ENCODE measurements at regions not wholly inside any gene's neighbourhood (a gene's known extent, or its start where the extent isn't known, plus 50 kb on each side); places are given as distances from the start of the nearest gene placed in this dataset.
A peak's percentile ranks its signal among the peaks of the same experiment; 100 is the strongest.
"Not testable (repeated sequence)": the region's sequence is repeated elsewhere in the genome, so short reads cannot be mapped to it uniquely, and the experiment has no call there.

DNA sequence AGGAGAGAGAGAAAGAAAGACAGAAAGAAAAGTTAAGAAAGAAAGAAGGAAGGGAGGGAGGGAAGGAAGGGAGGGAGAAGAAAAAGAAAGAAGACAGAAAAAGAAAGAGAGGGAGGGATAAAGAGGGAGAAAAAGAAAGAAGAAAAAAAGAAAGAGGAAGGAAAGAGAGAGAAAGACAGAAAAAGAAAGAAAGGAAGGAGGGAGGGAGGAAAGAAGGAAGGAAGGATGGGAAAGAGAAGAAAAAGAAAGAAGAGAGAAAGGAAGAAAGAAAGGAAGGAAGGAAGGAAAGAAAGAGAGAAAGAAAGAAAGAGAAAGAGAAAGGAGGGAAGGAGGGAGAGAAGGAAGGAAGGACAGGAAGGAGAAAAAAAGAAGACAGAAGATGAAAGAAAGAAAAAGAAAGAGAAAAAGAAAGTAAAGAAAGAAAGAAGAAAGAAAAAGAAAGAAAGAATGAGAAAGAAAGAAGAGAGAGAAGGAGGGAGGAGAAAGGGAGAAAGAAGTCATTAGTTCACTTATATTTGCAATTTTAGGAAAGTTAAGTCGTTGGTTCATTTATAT lies 567.2 kb upstream of the CBLB start:
- no peak for ATAC-seq
- intact Hi-C loops (cut with DNase I) = no loop called here
- DNase-seq = no peak

DNA sequence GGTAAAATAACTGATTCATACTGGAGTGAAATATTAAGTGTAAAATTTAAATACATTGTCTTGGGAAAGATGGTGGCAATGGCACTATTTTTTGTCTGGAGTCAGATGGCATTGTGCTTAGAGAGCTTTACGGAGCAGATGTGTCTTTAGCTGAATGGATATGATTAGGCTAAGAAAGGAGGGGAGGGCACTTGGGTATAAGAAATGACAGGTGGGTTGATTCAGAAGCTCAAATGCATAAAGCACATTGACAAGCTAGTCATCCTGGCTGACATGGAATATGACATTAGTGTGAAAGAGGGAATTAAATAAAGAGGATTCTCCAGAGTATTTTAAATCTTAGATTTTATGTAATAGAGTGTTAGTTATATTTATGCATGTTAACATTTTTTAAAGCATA lies 570.1 kb upstream of the CBLB start:
- DNase-seq (no peak), ATAC-seq (no peak)
- intact Hi-C loops (cut with DNase I) = no loop called here

DNA sequence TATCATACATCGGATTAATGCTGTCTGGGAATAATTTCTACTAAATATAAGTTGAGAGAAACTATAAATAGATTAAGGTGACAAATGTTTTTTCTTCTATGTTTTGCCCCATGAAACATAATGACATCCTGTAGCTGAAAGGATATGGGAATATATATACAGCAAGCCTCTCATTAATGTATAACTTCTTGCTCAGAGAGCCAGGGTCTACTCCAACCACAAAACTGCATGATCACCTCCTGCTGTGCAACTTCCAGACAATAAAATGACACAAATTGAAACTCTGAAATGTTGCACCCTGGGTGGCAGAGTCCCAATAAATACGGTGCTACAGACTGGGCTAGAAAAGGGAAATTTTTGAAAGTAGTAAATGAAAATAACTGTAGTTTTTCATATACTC lies 571.9 kb upstream of the CBLB start:
- no peak for DNase-seq
- intact Hi-C loops (cut with DNase I) = no loop called here
- no peak for ATAC-seq

- ATAC-seq (peak in 1 of 2 donors; percentile 30), DNase-seq (no peak)
- intact Hi-C loops (cut with DNase I) = no loop called here
Measured at GRCh38 chr3:106446271-106446670, 577.5 kb upstream of the CBLB start.

DNA sequence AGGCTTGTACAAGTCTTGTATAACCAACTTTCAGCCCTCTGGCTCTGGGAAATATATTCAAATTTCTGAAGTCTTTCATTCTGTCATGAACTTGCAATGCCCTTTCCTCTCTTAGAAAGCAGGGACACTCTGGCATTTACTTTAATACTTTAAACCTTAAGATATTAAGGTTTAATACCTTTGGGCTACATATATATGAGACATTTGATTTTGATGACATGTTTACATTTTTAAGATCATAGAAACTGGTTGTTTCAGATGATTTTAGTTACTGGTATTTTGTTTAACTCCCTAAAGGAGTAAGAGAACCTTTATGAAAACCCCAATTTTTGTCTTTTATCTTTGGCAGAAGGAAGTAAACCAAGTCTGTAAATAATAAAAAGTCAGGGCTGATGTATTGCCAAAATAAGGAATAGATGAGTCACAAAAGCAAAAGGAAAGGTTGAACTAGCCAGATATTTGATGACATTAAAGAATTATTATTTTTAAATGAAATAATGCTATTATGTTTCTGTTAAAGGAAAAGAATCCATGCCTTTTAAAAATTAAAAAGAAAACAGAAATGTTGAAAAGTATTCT lies 579.0 kb upstream of the CBLB start:
- DNase-seq (no peak), ATAC-seq (no peak)
- intact Hi-C loops (cut with DNase I) = no loop called here

- ATAC-seq; DNase-seq; intact Hi-C loops (cut with DNase I): not testable (repeated sequence)
Measured at GRCh38 chr3:106448372-106448966, 579.7 kb upstream of the CBLB start.

- no peak for DNase-seq
- intact Hi-C loops (cut with DNase I) = no loop called here
Measured at GRCh38 chr3:106452096-106452495, 583.3 kb upstream of the CBLB start.

GRCh38 chr3:106454497-106454896 lies 585.7 kb upstream of the CBLB start:
- DNase-seq (no peak), ATAC-seq (no peak)
- intact Hi-C loops (cut with DNase I) = no loop called here

More at GRCh38 chr3:106452096-106452495, 583.3 kb upstream of the CBLB start:
- ATAC-seq = no peak

- intact Hi-C loops (cut with DNase I) = no loop called here
- peak; percentile 90 to 99 for ATAC-seq
- DNase-seq = peak; percentile 52
Measured at GRCh38 chr3:106457281-106458180, 588.7 kb upstream of the CBLB start.

GRCh38 chr3:106458952-106459351 lies 590.1 kb upstream of the CBLB start:
- DNase-seq (no peak), ATAC-seq (peak; percentile 37 to 50)
- intact Hi-C loops (cut with DNase I) = no loop called here

GRCh38 chr3:106466881-106467280 lies 598.1 kb upstream of the CBLB start:
- DNase-seq (no peak), ATAC-seq (no peak)
- intact Hi-C loops (cut with DNase I) = no loop called here

DNA sequence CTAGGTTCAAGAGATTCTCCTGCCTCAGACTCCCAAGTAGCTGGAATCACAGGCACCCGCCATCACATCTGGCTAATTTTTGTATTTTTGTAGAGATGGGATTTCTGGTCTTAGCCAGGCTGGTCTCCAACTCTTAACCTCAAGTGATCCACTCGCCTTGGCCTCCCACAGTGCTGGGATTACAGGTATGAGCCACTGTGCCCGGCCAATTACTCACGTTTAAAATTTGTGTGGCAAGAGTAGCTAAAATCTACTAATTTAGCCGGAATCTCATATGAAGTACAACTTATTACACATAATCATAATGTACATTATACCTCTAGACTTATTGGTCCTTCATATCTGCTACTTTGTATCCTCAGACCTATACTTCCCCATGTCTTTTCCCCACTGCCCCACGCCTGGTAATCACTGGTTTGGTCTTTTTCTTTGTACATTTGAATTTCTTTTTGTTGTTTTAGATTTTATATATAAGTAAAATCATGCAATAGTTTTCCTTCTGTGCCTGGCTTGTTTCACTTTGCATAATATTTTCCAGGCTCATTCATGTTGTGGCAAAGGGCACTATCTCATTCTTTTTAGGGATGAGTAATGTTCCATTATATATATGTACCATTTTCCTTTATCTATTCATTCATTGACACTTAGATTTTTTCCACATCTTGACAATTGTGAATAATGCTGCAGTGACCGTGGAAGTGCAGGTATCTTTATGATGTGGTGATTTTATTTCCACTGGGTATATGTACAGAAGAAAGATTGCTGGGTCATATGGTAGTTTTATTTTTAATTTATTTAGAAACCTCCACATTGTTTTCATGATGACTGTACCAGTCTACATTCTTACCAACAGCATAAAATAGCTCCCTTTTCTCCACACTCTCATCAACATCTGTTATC lies 605.0 kb upstream of the CBLB start:
- intact Hi-C loops (cut with DNase I) = no loop called here
- no peak for ATAC-seq
- DNase-seq = no peak

GRCh38 chr3:106482451-106482850 lies 613.6 kb upstream of the CBLB start:
- intact Hi-C loops (cut with DNase I) = no loop called here
- no peak for DNase-seq
- ATAC-seq = no peak

DNA sequence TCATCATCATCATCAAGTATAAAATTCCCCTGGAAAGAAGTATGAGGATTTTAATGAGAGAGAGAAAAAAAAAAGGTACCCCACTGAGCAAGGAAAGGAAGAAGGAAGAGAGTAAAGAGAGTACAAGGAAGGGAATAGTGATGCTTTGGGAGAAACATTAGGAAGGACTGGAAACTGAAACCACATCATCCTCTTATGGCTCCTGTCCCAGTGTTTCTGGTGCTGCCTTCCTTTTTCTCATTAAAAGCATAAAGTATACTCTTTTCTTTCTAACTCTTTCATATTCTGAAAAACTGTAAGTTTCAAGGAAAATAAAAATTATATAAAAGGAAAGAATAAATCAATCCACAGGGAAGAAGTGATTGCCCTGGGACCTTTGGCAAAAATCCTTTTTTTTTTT lies 616.4 kb upstream of the CBLB start:
- ATAC-seq = no peak
- DNase-seq = no peak
- intact Hi-C loops (cut with DNase I) = no loop called here

GRCh38 chr3:106485802-106486201 lies 617.0 kb upstream of the CBLB start:
- intact Hi-C loops (cut with DNase I) = no loop called here
- no peak for DNase-seq
- no peak for ATAC-seq

DNA sequence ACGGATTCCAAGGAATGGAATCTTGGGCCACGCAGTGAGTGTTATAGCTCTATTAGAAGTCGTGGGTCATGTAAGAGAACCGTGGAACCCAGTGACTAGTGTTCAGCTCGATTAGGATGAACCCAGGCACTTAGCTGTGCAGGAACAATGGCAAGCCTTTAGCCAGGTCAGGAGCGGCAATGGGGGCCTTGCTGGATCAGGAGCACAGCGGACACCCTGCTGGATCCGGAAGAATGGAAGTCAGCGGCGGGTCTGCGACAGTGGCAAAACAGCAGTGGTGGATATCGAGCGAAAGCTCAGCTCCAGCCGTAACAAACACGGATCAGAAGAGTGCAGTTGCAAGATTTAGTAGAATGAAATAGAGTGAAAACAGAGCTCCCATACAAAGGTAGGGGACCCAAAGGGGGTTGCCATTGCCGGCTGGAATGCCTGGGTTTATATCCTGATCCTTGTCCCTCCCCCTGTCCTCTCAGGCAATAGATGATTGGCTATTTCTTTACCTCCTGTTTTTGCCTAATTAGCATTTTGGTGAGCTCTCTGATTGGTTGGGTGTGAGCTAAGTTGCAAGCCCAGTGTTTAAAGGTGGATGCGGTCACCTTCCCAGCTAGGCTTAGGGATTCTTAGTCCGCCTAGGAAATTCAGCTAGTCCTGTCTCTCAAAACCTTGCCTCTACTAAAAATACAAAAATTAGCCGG lies 618.3 kb upstream of the CBLB start:
- DNase-seq; ATAC-seq; intact Hi-C loops (cut with DNase I): not testable (repeated sequence)

GRCh38 chr3:106488331-106488730 lies 619.5 kb upstream of the CBLB start:
- DNase-seq (no peak), ATAC-seq (no peak)
- intact Hi-C loops (cut with DNase I) = no loop called here

- intact Hi-C loops (cut with DNase I) = no loop called here
- no peak for ATAC-seq
Measured at GRCh38 chr3:106491796-106492195, 623.0 kb upstream of the CBLB start.

More at GRCh38 chr3:106491796-106492195, 623.0 kb upstream of the CBLB start:
- no peak for DNase-seq

Measured in left cardiac atrium (tissue), 4 donors.